AG20443 (cell line): ENCODE measurements at regions not wholly inside any gene's neighbourhood (a gene's known extent, or its start where the extent isn't known, plus 50 kb on each side); places are given as distances from the start of the nearest gene placed in this dataset.
"Not testable (repeated sequence)": the region's sequence is repeated elsewhere in the genome, so short reads cannot be mapped to it uniquely, and the experiment has no call there.

ENCODE experiments used
- DNase-seq: peaks from one replicate; pipeline ENCODE4 v3.0.0; 2012; ENCODE audit warnings: low spot score, mixed read lengths

DNA sequence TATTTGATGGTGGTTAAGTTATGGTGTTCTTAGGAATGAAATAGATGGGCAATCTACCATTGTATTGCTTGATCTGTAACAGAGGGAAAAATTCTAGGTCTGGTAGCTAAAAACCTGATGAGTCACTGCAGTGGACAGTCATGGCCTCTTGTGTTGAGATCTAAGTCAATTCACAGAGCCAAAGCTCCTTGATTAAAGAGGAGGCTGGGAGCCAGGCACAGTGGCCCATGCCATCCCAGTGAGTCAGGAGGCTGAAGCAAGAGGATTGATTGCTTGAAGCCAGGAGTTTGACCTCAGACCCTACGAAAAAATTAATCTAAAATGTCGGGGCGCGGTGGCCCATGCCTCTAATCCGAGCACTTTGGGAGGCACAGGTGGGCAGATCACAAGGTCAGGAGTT, 67.1 kb upstream of the KPNA3 start:
- peak; percentile 80 for DNase-seq

DNA sequence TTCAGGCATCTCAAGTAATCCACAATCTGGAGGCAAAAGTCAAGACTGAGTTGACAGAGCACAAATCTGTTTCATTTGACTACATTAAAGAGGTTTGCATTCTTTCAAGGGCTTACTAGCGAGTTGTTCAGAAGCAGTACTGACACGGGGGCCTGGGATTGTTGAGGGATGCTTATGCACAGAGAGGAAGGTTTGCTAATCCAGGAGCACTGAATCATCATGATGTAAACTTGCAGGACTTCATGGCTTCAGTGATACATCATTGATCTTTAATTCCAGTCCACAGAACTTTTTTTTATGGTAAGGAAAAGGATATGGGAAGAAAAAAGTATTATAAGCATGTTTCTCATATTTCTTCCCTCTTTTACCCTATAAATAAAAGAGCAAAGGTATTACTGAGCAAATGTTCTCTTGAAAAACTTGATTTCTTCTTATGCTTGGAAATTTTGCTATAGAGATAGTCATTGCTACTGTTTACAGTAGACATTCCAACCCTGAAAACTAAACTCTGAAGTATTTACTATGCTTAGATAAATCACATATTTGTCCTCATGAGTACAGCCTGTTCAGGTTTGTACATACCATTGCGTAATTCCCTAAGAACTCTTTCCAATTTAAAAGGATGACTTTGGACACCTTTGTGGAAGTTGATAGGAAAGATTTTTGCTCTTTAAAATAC, 65.8 kb upstream of the KPNA3 start:
- peak; percentile 71 for DNase-seq

DNA sequence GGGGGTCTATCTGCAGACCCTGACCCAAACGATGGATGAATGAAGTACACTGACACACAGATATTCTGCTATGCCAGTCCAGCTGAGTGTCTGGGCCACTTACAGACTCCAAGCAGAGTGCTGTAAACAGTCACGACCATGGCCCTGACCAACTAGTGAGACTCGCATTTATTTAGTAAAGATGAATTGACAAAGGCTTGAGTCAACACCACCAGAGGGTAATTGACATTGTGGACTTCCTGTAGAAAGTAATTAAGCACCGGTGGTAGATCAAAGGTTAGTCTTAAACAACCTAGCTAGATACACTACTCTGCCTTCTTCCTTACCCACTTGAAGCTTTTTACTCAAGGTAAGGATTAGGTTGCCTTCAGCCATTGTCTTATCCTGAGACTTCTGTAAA, 63.4 kb upstream of the KPNA3 start:
- DNase-seq, result no peak

DNA sequence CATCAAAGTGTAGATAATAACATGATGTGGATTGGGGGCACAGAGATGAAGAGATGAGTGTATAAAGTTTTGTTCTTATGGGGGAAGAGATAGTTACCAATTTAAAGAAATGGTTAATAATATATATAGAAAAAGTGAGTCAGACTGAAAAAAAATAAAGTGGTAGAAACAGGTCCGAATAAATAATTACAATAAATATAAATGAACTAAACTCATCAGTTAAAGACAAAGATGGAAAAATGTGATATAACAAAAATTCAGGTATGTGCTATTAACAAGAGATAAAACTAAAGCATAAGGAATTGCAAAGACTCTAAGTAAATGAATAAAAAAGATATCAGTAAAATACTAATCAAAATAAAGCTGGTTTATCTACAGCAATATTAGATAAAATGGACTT, 61.1 kb upstream of the KPNA3 start:
- no peak for DNase-seq

DNA sequence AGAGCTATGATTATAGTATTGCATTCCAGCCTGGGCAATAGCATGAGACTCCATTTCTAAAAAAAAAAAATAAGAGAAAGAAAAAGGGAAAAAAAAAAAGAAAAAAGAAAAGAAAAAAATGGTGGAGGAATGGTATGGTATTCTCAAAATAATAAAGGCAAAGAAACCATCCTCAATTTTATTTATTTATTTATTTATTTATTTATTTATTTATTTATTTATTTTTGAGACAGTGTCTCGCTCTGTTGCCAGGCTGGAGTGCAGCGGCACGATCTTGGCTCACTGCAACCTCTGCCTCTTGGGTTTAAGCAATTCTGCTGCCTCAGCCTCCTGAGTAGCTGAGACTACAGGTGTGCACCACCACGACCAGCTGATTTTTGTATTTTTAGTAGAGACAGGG, 60.0 kb upstream of the KPNA3 start:
- not testable (repeated sequence) for DNase-seq

DNA sequence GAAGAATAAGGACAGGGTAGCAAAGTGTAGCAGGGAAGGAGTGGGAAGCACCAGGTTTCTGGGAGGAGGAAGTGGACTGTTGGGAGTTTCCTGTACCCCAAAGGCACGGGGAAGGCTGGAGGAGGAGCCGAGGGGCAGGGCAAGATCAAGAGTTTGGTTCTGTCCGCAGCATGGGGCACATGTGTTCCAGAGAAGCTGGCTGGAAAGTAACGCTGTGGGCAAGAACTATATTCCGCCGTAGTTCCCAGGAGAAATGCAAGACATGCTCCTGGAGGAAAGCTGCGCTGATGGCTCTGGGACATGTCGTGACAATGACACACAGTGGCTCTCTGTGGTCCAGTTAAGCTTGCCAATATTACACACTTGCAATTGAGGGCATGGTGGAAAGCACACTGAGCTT, 51.7 kb upstream of the KPNA3 start:
- peak; percentile 29 for DNase-seq
